PC-9 (cell line): ENCODE measurements at regions not wholly inside any gene's neighbourhood (a gene's known extent, or its start where the extent isn't known, plus 50 kb on each side); places are given as distances from the start of the nearest gene placed in this dataset.

Source experiments
- BruUV-seq: library from RNA; stranded (reverse); fragments of 400-500 nt; replicated peaks from 2 replicates; lab custom pipeline; 2021; lab: Mats Ljungman, UMichigan
- CTCF ChIA-PET: fragments of 300-600 bp; sonication (Branson Sonifier 250); formaldehyde crosslinking; loops from one replicate; lab custom pipeline; 2022; ENCODE audit warnings: antibody characterized with exemption; lab: Charles Lee
- POLR2A ChIA-PET: fragments of 300-600 bp; sonication (Branson Sonifier 250); formaldehyde crosslinking; loops from one replicate; lab custom pipeline; 2022; ENCODE audit warnings: antibody characterized with exemption; ENCODE audit not compliant: unreplicated experiment; lab: Charles Lee
- DNase-seq, 2 experiments: peaks; one replicate each; pipeline versions ENCODE4 v3.0.0 to v3.0.0-alpha.2; 2015 to 2022; ENCODE audit warnings: mixed read lengths in 1 of 2
- H2AFZ ChIP-seq: fragments of 200-600 bp; sonication (generic); 2 replicates; pipeline ENCODE4 v1.8.1; 2017; ENCODE audit warnings: antibody characterized with exemption
- H3F3A ChIP-seq: fragments of 200-600 bp; sonication (generic); 2 replicates; pipeline ENCODE4 v1.8.1; 2017; ENCODE audit warnings: antibody characterized with exemption, mild to moderate bottlenecking, low read depth; ENCODE audit not compliant: insufficient read depth
- H3K27ac ChIP-seq: fragments of 200-600 bp; sonication (generic); 2 replicates; pipeline ENCODE4 v1.6.1; 2016; ENCODE audit warnings: mixed run types
- H3K27me3 ChIP-seq: fragments of 200-600 bp; sonication (generic); 2 replicates; pipeline ENCODE4 v1.6.1; 2016; ENCODE audit warnings: low read depth, mixed run types; ENCODE audit not compliant: insufficient read depth
- H3K36me3 ChIP-seq: fragments of 200-600 bp; sonication (generic); 2 replicates; pipeline ENCODE4 v1.6.1; 2016; ENCODE audit warnings: low read depth, mixed run types
- H3K4me1 ChIP-seq: fragments of 200-600 bp; sonication (generic); replicated peaks from 2 replicates; pipeline ENCODE4 v1.6.1; 2016; ENCODE audit warnings: mixed run types; ENCODE audit not compliant: insufficient read depth
- H3K4me2 ChIP-seq: fragments of 200-600 bp; sonication (generic); 2 replicates; pipeline ENCODE4 v1.6.1; 2017; ENCODE audit warnings: mixed run types
- H3K4me3 ChIP-seq: fragments of 200-600 bp; sonication (generic); 2 replicates; pipeline ENCODE4 v1.6.1; 2016; ENCODE audit warnings: mixed run types
- H3K79me2 ChIP-seq: fragments of 200-600 bp; sonication (generic); 2 replicates; pipeline ENCODE4 v1.6.1; 2017; ENCODE audit warnings: low read depth, mixed run types
- H3K9me2 ChIP-seq: fragments of 200-600 bp; sonication (generic); 2 replicates; pipeline ENCODE4 v1.8.1; 2017; ENCODE audit warnings: mild to moderate bottlenecking; ENCODE audit not compliant: insufficient read depth
- H3K9me3 ChIP-seq: fragments of 200-600 bp; sonication (generic); 2 replicates; pipeline ENCODE4 v1.8.1; 2016; ENCODE audit warnings: low read depth; ENCODE audit not compliant: insufficient read depth
- H4K20me1 ChIP-seq: fragments of 200-600 bp; sonication (generic); 2 replicates; pipeline ENCODE4 v1.8.1; 2017; ENCODE audit not compliant: insufficient read depth
- EZH2 ChIP-seq: fragments of 200-600 bp; sonication (generic); IDR thresholded peaks from 2 replicates; pipeline ENCODE4 v1.8.0; 2017; ENCODE audit warnings: antibody characterized with exemption, low read depth
- intact Hi-C: fragments of 100-400 bp; cut with micrococcal nuclease; formaldehyde crosslinking; loops from one replicate; pipeline ENCODE4 v1.10.0; 2022; ENCODE audit not compliant: unreplicated experiment
- TF ChIP-seq, protein P1 (sequence below): fragments of 200-600 bp; sonication (generic); conservative IDR thresholded peaks from 2 replicates; pipeline ENCODE4 v1.6.1; 2017; ENCODE audit warnings: mixed run types, antibody characterized with exemption, mild to moderate bottlenecking, moderate library complexity

GRCh38 chr7:121475806-121476205 lies 79.7 kb upstream of the FAM3C start:
- Histone ChIP-seq H3K4me2 (no peak overlapping the region), H2AFZ (no peak overlapping the region), H3K79me2 (no peaks in the 10 kb centered on the region), H3K27me3 (no peaks in the 10 kb centered on the region), H3K9me2 (no peaks in the 10 kb centered on the region), H3K4me3 (no peak overlapping the region), H3K36me3 (no peaks in the 10 kb centered on the region), H3K9me3 (0 out of 2 replicates have a peak, but pooled peaks cover 4% of the 10 kb centered on the region), H3F3A (no peaks in the 10 kb centered on the region; the same call in 1 of the 2 replicates), H4K20me1 (no peaks in the 10 kb centered on the region), H3K4me1 (peaks cover 12% of the 10 kb centered on the region; the same call in 1 of the 2 replicates), H3K27ac (no peak overlapping the region)
- intact Hi-C loops: no loop called here
- no peak for DNase-seq
- no TSS peak for BruUV-seq
- CTCF ChIA-PET: no interaction called here
- POLR2A ChIA-PET: no interaction called here
- no peak for TF ChIP-seq EZH2
- TF ChIP-seq, protein P1, sequence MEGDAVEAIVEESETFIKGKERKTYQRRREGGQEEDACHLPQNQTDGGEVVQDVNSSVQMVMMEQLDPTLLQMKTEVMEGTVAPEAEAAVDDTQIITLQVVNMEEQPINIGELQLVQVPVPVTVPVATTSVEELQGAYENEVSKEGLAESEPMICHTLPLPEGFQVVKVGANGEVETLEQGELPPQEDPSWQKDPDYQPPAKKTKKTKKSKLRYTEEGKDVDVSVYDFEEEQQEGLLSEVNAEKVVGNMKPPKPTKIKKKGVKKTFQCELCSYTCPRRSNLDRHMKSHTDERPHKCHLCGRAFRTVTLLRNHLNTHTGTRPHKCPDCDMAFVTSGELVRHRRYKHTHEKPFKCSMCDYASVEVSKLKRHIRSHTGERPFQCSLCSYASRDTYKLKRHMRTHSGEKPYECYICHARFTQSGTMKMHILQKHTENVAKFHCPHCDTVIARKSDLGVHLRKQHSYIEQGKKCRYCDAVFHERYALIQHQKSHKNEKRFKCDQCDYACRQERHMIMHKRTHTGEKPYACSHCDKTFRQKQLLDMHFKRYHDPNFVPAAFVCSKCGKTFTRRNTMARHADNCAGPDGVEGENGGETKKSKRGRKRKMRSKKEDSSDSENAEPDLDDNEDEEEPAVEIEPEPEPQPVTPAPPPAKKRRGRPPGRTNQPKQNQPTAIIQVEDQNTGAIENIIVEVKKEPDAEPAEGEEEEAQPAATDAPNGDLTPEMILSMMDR: no peak

GRCh38 chr7:121474301-121474673 lies 78.2 kb upstream of the FAM3C start:
- Histone ChIP-seq H3K4me3 (no peak overlapping the region), H3K27me3 (no peaks in the 10 kb centered on the region), H3K9me3 (0 out of 2 replicates have a peak, but pooled peaks cover 4% of the 10 kb centered on the region), H4K20me1 (no peaks in the 10 kb centered on the region), H3K4me2 (no peak overlapping the region), H3K36me3 (no peaks in the 10 kb centered on the region), H2AFZ (0 out of 2 replicates have a peak overlapping the region, but pooled peaks have one; percentile 21), H3K9me2 (0 out of 2 replicates have a peak, but pooled peaks cover 4% of the 10 kb centered on the region), H3K4me1 (no peaks in the 10 kb centered on the region), H3F3A (no peaks in the 10 kb centered on the region), H3K27ac (no peak overlapping the region), H3K79me2 (no peaks in the 10 kb centered on the region)
- BruUV-seq: no TSS peak
- intact Hi-C loops: no loop called here
- no peak for TF ChIP-seq EZH2
- TF ChIP-seq, protein P1: no peak
- POLR2A ChIA-PET: no interaction called here
- DNase-seq: no peak
- CTCF ChIA-PET: no interaction called here

GRCh38 chr7:121473645-121474300 lies 77.7 kb upstream of the FAM3C start:
- no peak for DNase-seq
- ChIA-PET POLR2A (interaction anchor here (0.7 kb wide), 1 partner anchor 14 kb away, joined by 4 read pairs; no protein-coding TSS in a partner anchor), CTCF (no interaction called here)
- Histone ChIP-seq H4K20me1 (no peaks in the 10 kb centered on the region), H2AFZ (0 out of 2 replicates have a peak overlapping the region, but pooled peaks have one; percentile 21), H3K79me2 (no peaks in the 10 kb centered on the region), H3K27ac (no peak overlapping the region), H3F3A (no peaks in the 10 kb centered on the region), H3K36me3 (no peaks in the 10 kb centered on the region), H3K27me3 (no peaks in the 10 kb centered on the region), H3K9me3 (0 out of 2 replicates have a peak, but pooled peaks cover 4% of the 10 kb centered on the region), H3K4me1 (no peaks in the 10 kb centered on the region), H3K4me3 (no peak overlapping the region), H3K4me2 (no peak overlapping the region), H3K9me2 (0 out of 2 replicates have a peak, but pooled peaks cover 4% of the 10 kb centered on the region)
- TF ChIP-seq, protein P1: no peak
- no peak for TF ChIP-seq EZH2
- no TSS peak for BruUV-seq
- intact Hi-C loops: no loop called here
